Trophoblast cell (in vitro differentiated cells and primary cell): ENCODE measurements at regions not wholly inside any gene's neighbourhood (a gene's known extent, or its start where the extent isn't known, plus 50 kb on each side); places are given as distances from the start of the nearest gene placed in this dataset.

Experiments used
- DNase-seq, 2 donors: peaks; one replicate each; pipeline ENCODE4 v3.0.0-alpha.2; 2016
- H2AFZ ChIP-seq: 2 replicates; pipeline ENCODE4 v1.6.1; 2013; ENCODE audit warnings: low read length, moderate library complexity, mild to moderate bottlenecking; ENCODE audit not compliant: insufficient read depth, poor library complexity
- H2AK5ac ChIP-seq: 2 replicates; pipeline ENCODE4 v1.6.1; 2013; ENCODE audit warnings: mild to moderate bottlenecking, low read length
- H2BK120ac ChIP-seq: 2 replicates; pipeline ENCODE4 v1.6.1; 2013; ENCODE audit warnings: low read length, mild to moderate bottlenecking, moderate library complexity; ENCODE audit not compliant: insufficient read depth, poor library complexity
- H2BK12ac ChIP-seq: 2 replicates; pipeline ENCODE4 v1.6.1; 2013; ENCODE audit warnings: mild to moderate bottlenecking, low read length, moderate library complexity
- H2BK5ac ChIP-seq: 2 replicates; pipeline ENCODE4 v1.6.1; 2013; ENCODE audit warnings: low read length, low read depth, moderate library complexity, mild to moderate bottlenecking; ENCODE audit not compliant: poor library complexity
- H3K14ac ChIP-seq: 2 replicates; pipeline ENCODE4 v1.6.1; 2013; ENCODE audit warnings: mild to moderate bottlenecking, low read length
- H3K18ac ChIP-seq: 2 replicates; pipeline ENCODE4 v1.6.1; 2013; ENCODE audit warnings: mild to moderate bottlenecking, low read length
- H3K23ac ChIP-seq: 2 replicates; pipeline ENCODE4 v1.6.1; 2013; ENCODE audit warnings: low read length
- H3K27ac ChIP-seq: 2 replicates; pipeline ENCODE4 v1.5.1; 2013; ENCODE audit warnings: low read depth, mild to moderate bottlenecking, inconsistent platforms, low read length, moderate library complexity
- H3K27me3 ChIP-seq: 2 replicates; pipeline ENCODE4 v1.6.1; 2013; ENCODE audit warnings: inconsistent platforms, mild to moderate bottlenecking, low read length, moderate library complexity; ENCODE audit not compliant: insufficient read depth
- H3K36me3 ChIP-seq, 2 experiments: 1 replicate in 1 of 2; 2 replicates in 1 of 2; pipeline ENCODE4 v1.6.1; 2013; ENCODE audit warnings: low read length in 2 of 2, mild to moderate bottlenecking in 2 of 2, moderate library complexity in 1 of 2; ENCODE audit not compliant: insufficient read depth in 2 of 2, control insufficient read depth in 1 of 2
- H3K4ac ChIP-seq: 2 replicates; pipeline ENCODE4 v1.6.1; 2013; ENCODE audit warnings: low read depth, mild to moderate bottlenecking, low read length, moderate library complexity
- H3K4me1 ChIP-seq, 2 experiments: 1 replicate in 1 of 2; 2 replicates in 1 of 2; pipeline ENCODE4 v1.6.1; 2013; ENCODE audit warnings: low read length in 2 of 2, mild to moderate bottlenecking in 2 of 2, moderate library complexity in 1 of 2; ENCODE audit not compliant: insufficient read depth in 2 of 2, control insufficient read depth in 1 of 2
- H3K4me2 ChIP-seq: 2 replicates; pipeline ENCODE4 v1.6.1; 2013; ENCODE audit warnings: inconsistent platforms, mild to moderate bottlenecking, low read length, moderate library complexity
- H3K4me3 ChIP-seq: 2 replicates; pipeline ENCODE4 v1.5.1; 2013; ENCODE audit warnings: mild to moderate bottlenecking, low read depth, low read length, inconsistent platforms
- H3K79me1 ChIP-seq: one replicate; pipeline ENCODE4 v1.6.1; 2013; ENCODE audit warnings: low read length
- H3K79me2 ChIP-seq: 2 replicates; pipeline ENCODE4 v1.6.1; 2013; ENCODE audit warnings: low read length, mild to moderate bottlenecking; ENCODE audit not compliant: control insufficient read depth, insufficient read depth, poor library complexity
- H3K9ac ChIP-seq: 2 replicates; pipeline ENCODE4 v1.6.1; 2013; ENCODE audit warnings: mild to moderate bottlenecking, low read length
- H3K9me3 ChIP-seq: 2 replicates; pipeline ENCODE4 v1.6.1; 2013; ENCODE audit warnings: low read depth, mild to moderate bottlenecking, control low read depth, inconsistent platforms, low read length; ENCODE audit not compliant: insufficient read depth
- H4K12ac ChIP-seq: 2 replicates; pipeline ENCODE4 v1.6.1; 2013; ENCODE audit warnings: low read depth, mild to moderate bottlenecking, low read length, moderate library complexity
- H4K8ac ChIP-seq: 2 replicates; pipeline ENCODE4 v1.6.1; 2013; ENCODE audit warnings: low read depth, mild to moderate bottlenecking, low read length, moderate library complexity
- H4K91ac ChIP-seq: one replicate; pipeline ENCODE4 v1.6.1; 2013; ENCODE audit warnings: low read depth, mild to moderate bottlenecking, low read length, moderate library complexity
- WGBS: extraction: QIAGEN DNeasy Blood & Tissue Kit; methylation state at CpG from one replicate; pipeline ENCODE4 v1.1.7; 2013; ENCODE audit warnings: missing lambda C conversion rate; ENCODE audit not compliant: insufficient read length, insufficient coverage; ENCODE audit errors: extremely low coverage; 5-methylcytosine and 5-hydroxymethylcytosine counted together

- no peak overlapping the region for H3K23ac ChIP-seq
- DNase-seq, result no peak
- H3K4me2 ChIP-seq, result no peak overlapping the region
- H3K14ac ChIP-seq, result no peak overlapping the region
- no peak overlapping the region for H3K27ac ChIP-seq
- H4K91ac ChIP-seq, result no peak overlapping the region
- H2BK5ac ChIP-seq, result no peak overlapping the region
- H3K36me3 ChIP-seq, result no peaks in the 10 kb centered on the region
- H4K8ac ChIP-seq, result no peak overlapping the region
- H2BK12ac ChIP-seq, result no peak overlapping the region
- no peaks in the 10 kb centered on the region for H3K9me3 ChIP-seq
- H3K4ac ChIP-seq, result no peak overlapping the region
- no peak overlapping the region for H2AK5ac ChIP-seq
- no peak overlapping the region for H3K18ac ChIP-seq
- no peaks in the 10 kb centered on the region for H3K4me1 ChIP-seq
- no peaks in the 10 kb centered on the region for H3K27me3 ChIP-seq
- H3K79me2 ChIP-seq, result no peaks in the 10 kb centered on the region
- no peak overlapping the region for H2AFZ ChIP-seq
- no peak overlapping the region for H3K9ac ChIP-seq
- no peak overlapping the region for H2BK120ac ChIP-seq
- H3K79me1 ChIP-seq, result no peaks in the 10 kb centered on the region
- no peak overlapping the region for H3K4me3 ChIP-seq
- no CpG with 5 or more reads among the region's 1 CpG for WGBS
- H4K12ac ChIP-seq, result no peak overlapping the region
These were observed 89.3 kb upstream of the LNX1 start for GRCh38 chr4:53680598-53680997.

GRCh38 chr4:53680168-53680567 lies 88.9 kb upstream of the LNX1 start:
- Histone ChIP-seq H3K4me1 (no peaks in the 10 kb centered on the region), H3K4me2 (no peak overlapping the region), H3K27ac (no peak overlapping the region), H4K12ac (no peak overlapping the region), H3K9me3 (no peaks in the 10 kb centered on the region), H3K79me1 (no peaks in the 10 kb centered on the region), H3K4me3 (no peak overlapping the region), H4K8ac (no peak overlapping the region), H2AFZ (no peak overlapping the region), H3K79me2 (no peaks in the 10 kb centered on the region), H2BK12ac (no peak overlapping the region), H3K9ac (no peak overlapping the region), H2AK5ac (no peak overlapping the region), H3K36me3 (no peaks in the 10 kb centered on the region), H3K27me3 (no peaks in the 10 kb centered on the region), H4K91ac (no peak overlapping the region), H3K14ac (no peak overlapping the region), H2BK5ac (no peak overlapping the region), H3K18ac (no peak overlapping the region), H2BK120ac (no peak overlapping the region), H3K23ac (no peak overlapping the region), H3K4ac (no peak overlapping the region)
- no CpG with 5 or more reads among the region's 2 CpGs for WGBS
- no peak for DNase-seq

DNA sequence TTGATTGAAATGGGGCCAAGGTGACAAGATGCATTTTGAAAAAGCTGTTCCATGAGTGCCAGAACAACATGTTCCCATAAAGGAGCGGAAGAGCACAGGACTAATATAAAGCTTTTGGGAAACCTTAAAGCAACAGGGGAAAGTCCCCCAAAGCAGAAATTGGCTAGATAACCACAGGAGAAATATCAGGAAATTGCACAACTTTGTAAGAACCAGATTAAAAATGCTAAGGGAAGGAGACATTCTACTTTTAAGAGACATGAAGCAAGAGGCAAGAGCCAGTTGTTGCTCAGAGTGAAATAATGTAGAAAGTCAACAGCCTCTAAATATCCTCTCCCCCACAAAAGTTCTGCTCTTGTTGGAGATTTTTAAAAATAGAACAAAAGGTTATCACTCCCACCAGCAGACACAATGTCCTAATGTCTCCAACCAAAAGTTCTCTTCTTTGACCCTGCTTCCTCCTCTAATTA lies 85.2 kb upstream of the LNX1 start:
- no peak overlapping the region for H3K4me3 ChIP-seq
- H2BK5ac ChIP-seq, result no peak overlapping the region
- DNase-seq, result no peak
- H3K4me1 ChIP-seq, result peaks cover 0 to 1% of the 10 kb centered on the region in 2 experiments
- H2BK120ac ChIP-seq, result no peak overlapping the region
- H4K8ac ChIP-seq, result no peak overlapping the region
- no peak overlapping the region for H2BK12ac ChIP-seq
- WGBS, result no CpG with 5 or more reads among the region's 1 CpG
- no peaks in the 10 kb centered on the region for H3K79me1 ChIP-seq
- H3K18ac ChIP-seq, result no peak overlapping the region
- no peak overlapping the region for H3K9ac ChIP-seq
- H3K27me3 ChIP-seq, result no peaks in the 10 kb centered on the region
- H2AFZ ChIP-seq, result no peak overlapping the region
- H3K36me3 ChIP-seq, result no peaks in the 10 kb centered on the region
- no peak overlapping the region for H4K12ac ChIP-seq
- no peak overlapping the region for H3K23ac ChIP-seq
- H3K14ac ChIP-seq, result no peak overlapping the region
- no peak overlapping the region for H3K4ac ChIP-seq
- H3K79me2 ChIP-seq, result no peaks in the 10 kb centered on the region
- no peak overlapping the region for H3K4me2 ChIP-seq
- H2AK5ac ChIP-seq, result no peak overlapping the region
- no peaks in the 10 kb centered on the region for H3K9me3 ChIP-seq
- no peak overlapping the region for H3K27ac ChIP-seq
- no peak overlapping the region for H4K91ac ChIP-seq

GRCh38 chr4:53674903-53675302 lies 83.6 kb upstream of the LNX1 start:
- H3K4me3 ChIP-seq, result no peak overlapping the region
- H2AFZ ChIP-seq, result no peak overlapping the region
- H2BK5ac ChIP-seq, result no peak overlapping the region
- no peak overlapping the region for H3K27ac ChIP-seq
- no peak overlapping the region for H3K23ac ChIP-seq
- no peak overlapping the region for H3K18ac ChIP-seq
- H3K4me2 ChIP-seq, result no peak overlapping the region
- H3K36me3 ChIP-seq, result no peaks in the 10 kb centered on the region
- no peak overlapping the region for H3K4ac ChIP-seq
- H2BK120ac ChIP-seq, result no peak overlapping the region
- H3K79me1 ChIP-seq, result no peaks in the 10 kb centered on the region
- no peak overlapping the region for H4K8ac ChIP-seq
- no peaks in the 10 kb centered on the region for H3K79me2 ChIP-seq
- H4K12ac ChIP-seq, result no peak overlapping the region
- H3K9ac ChIP-seq, result no peak overlapping the region
- no peaks in the 10 kb centered on the region for H3K9me3 ChIP-seq
- H3K4me1 ChIP-seq, result peaks cover 0 to 1% of the 10 kb centered on the region in 2 experiments
- H4K91ac ChIP-seq, result no peak overlapping the region
- H3K14ac ChIP-seq, result no peak overlapping the region
- DNase-seq, result peak in 1 of 2 donors; percentile 60
- no peak overlapping the region for H2BK12ac ChIP-seq
- no peaks in the 10 kb centered on the region for H3K27me3 ChIP-seq
- no peak overlapping the region for H2AK5ac ChIP-seq
- WGBS, result no CpG with 5 or more reads among the region's 5 CpGs
